ENCODE measurements at regions not wholly inside any gene's neighbourhood (a gene's known extent, or its start where the extent isn't known, plus 50 kb on each side); places are given as distances from the start of the nearest gene placed in this dataset.
"Not testable (repeated sequence)": the region's sequence is repeated elsewhere in the genome, so short reads cannot be mapped to it uniquely, and the experiment has no call there.

- DNase-seq = no peak
Observed at GRCh38 chr13:48583859-48584311, 51.0 kb upstream of the RCBTB2 start.

GRCh38 chr13:48585456-48585840 lies 52.6 kb upstream of the RCBTB2 start:
- DNase-seq = peak; percentile 87

- peak; percentile 45 for DNase-seq
Observed at GRCh38 chr13:48586591-48587103, 53.8 kb upstream of the RCBTB2 start.

DNA sequence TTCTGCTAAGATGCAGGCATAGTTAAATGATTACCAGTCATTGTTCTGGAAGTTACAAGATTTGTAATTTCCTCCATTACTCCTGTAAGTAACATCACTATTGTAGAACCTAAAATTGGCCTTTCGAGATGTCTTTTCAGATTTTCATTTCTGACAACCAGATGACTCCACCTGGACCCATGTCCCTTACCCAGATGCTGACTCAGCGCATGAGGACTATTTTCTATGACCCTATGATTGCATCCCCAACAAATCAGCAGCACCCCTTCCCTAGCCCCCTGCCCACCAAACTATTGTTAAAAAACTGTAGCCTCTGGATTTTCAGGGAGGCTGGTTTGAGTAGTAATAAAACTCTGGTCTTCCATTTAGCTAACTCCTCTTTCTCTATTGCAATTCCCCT lies 55.2 kb upstream of the RCBTB2 start:
- no peak for DNase-seq

DNA sequence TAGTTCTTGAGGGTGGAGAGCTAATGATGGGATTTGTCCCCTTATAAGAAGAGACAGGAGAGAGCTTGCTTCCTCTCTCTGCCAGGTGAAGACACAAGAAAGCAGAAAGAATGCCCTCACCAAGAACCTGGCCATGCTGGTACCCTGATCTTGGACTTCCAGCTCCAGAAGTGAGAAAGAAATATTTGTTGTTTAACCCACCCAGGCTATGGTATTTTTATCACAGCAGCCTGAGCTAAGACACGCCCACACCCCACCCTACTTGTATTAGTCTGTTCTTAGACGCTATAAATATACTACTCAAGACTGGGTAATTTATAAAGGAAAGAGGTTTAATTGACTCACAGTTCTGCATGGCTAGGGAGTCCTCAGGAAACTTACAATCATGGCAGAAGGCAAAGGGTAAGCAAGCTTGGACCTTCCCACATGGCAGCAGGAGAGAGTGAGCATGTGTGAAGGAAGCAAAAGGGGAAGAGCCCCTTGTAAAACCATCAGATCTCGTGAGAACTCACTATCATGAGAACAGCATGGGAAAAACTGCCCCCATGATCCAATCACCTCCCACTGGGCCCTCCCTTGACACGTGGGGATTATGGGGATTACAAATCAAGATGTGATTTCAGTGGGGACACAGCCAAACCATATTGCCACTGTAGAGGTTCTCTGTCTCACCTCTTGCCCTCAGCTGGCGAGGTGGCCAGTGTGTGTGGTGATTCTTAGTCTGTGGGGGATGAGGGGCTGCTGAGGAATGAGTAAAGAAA lies 57.4 kb upstream of the RCBTB2 start:
- DNase-seq = no peak

- not testable (repeated sequence) for DNase-seq
Observed at GRCh38 chr13:48591124-48591872, 58.4 kb upstream of the RCBTB2 start.

- DNase-seq = no peak
Observed at GRCh38 chr13:48591889-48592687, 59.2 kb upstream of the RCBTB2 start.

GRCh38 chr13:48592688-48593049 lies 59.8 kb upstream of the RCBTB2 start:
- DNase-seq = no peak

DNA sequence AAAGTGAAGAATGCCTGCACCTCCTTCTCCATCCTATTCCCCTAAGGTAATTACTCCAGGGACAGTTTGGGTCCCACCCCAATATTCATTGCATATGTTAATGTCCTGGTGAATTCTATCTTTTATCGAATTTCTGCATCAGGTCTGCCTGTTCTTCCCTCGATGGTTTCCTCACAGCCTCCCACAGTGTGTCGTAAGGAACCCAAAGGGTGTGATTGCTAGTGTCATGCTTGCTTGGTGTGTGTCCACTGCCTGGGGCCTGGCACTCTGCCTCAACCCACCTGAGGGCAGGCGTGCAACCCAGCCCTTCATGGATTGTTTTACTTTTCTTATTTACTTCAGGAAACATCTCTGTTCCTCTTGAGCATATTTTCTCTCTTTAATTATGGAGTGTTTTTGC lies 60.2 kb upstream of the CYSLTR2 start:
- no peak for DNase-seq

DNA sequence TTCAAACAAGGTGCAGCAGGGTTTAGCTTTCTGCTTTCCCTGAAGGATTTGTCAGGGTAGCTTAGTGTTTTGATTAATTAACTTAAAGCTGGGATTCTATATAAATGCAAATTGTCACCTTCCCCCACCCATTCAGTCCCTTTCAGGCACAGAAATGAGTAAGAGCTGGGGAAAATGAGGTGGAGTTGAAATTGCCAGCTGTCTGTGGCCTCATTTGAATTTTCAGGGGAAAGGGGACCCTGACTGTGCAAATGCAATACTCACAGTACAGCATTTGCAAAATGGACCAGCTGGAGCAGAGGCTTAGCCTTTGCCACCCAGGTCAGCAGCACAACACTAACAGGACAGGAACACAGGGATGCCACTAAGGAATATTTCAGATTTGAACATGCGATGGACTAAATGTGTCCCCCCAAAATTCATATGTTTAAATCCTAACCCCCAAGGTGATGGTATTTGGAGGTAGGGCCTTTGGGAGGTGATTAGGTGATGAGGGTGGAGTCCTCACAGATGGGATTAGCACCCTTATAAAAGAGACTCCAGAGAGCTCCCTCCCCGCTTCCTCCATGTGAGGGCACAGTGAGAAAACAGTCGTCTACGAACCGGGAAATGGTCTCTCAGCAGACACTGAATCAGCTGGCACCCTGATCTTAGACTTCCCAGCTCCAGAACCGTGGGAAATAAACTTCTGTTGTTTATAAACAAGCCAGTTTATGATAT lies 59.5 kb upstream of the CYSLTR2 start:
- DNase-seq = no peak

DNA sequence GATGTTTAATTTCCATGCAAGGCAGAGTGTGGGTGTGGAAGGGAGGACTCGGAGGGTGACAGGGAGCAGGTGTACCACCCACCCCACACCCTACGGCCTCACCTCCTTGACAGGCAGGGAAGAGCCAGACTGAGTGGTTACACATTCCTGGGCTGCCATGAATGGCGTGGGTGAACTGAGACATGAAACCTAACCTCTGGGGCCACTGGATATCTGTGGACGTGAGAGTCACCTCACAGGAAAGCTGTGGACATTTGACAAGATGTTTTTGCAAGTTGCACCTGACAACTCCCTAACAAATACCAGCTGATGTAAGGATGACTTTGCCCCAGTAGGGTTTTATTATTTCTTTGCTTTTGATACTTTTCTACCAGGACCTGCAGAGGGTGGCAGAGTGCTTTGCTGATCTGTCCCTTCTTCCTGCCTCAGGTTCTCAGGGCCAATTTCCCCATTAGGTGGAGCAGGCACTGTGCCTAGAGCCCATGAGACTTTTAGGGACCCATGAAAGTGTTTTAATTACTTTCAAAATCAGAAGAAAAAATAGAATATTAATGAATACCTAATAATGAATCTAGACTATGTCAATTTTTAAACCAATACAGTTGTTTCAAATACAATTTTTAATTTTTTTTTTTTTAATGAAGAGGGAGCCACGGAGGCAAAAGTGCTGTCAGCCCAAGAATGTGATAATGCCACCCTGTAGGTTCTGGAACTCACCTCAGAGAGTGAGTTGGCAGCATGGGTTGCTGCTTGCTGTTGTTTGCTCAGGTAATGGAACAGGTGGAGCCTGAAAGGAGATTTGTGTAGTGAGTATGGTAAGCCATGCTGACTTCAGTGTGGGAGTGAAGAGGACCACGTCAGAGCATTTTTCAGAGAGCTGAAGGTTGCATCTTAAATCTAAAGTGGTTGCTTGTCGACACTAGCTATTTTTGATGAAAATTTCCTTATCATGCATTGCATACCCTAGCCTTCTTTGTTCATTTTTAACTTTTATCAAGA lies 58.0 kb upstream of the CYSLTR2 start:
- peak; percentile 30 for DNase-seq

- no peak for DNase-seq
Observed at GRCh38 chr13:48600374-48601364, 53.1 kb upstream of the CYSLTR2 start.

DNA sequence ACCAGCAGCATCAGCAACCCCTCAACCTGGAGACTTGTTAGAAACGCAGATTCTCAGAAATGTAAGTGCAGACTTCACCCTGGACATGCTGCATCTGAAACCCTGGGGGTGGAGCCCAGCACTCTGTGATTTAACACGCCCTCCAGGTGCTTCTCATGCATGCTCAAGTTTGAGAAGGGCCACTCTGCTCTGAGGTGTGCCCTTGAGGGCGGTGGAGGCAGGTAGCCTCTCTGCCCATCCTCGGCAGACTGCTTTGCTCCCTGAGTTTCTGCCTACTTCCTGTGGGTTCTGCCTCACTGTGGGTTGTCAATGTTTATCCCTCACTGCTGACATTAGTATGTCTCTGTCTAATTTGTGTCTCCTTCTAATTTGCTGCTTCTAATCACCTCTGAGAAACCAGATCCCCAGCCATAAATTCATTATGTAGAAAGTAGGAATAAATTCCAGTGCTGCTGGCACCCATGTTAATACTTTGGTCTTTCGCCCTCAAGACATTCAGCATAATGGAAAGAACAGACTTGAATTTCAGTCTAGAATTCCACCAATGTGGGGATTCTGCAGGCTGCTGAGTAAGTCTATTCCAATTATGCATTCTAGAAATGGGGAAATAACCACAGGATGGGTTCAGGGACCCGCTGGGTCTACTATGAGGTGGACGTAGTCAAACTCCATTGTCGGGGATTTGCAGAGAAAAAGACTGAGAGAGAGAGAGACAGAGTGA lies 51.3 kb upstream of the CYSLTR2 start:
- no peak for DNase-seq

- DNase-seq = no peak
Observed at GRCh38 chr13:48603375-48603774, 50.4 kb upstream of the CYSLTR2 start.
